Keratinocyte (primary cell): ENCODE measurements at regions not wholly inside any gene's neighbourhood (a gene's known extent, or its start where the extent isn't known, plus 50 kb on each side); places are given as distances from the start of the nearest gene placed in this dataset.

ENCODE experiments used
- DNase-seq: peaks from one replicate; pipeline ENCODE4 v3.0.0-alpha.2; 2011; ENCODE audit warnings: low read depth, missing footprints, low spot score
- FAIRE-seq: peaks from 2 replicates; lab custom pipeline; 2011; peaks lifted over from hg19 to GRCh38; lab: Jason Lieb, UNC
- H2AFZ ChIP-seq: 2 replicates; pipeline ENCODE4 v1.6.0; 2012; ENCODE audit warnings: low read length, control low read depth, inconsistent platforms; ENCODE audit not compliant: control insufficient read depth
- H3K27ac ChIP-seq: 2 replicates; pipeline ENCODE4 v1.5.1; 2011; ENCODE audit warnings: low read length; ENCODE audit not compliant: control insufficient read depth, insufficient read depth
- H3K27me3 ChIP-seq: 3 replicates; pipeline ENCODE4 v1.6.0; 2011; ENCODE audit warnings: low read length; ENCODE audit not compliant: control insufficient read depth, insufficient read depth; ENCODE audit errors: extremely low read depth
- H3K36me3 ChIP-seq, 2 experiments: 2 replicates in 1 of 2; 3 replicates in 1 of 2; pipeline ENCODE4 v1.5.1; 2011; ENCODE audit warnings: low read length in 2 of 2, mild to moderate bottlenecking in 1 of 2; ENCODE audit not compliant: control insufficient read depth in 2 of 2, insufficient read depth in 2 of 2; ENCODE audit errors: extremely low read depth in 1 of 2
- H3K4me1 ChIP-seq: 3 replicates; pipeline ENCODE4 v1.5.1; 2011; ENCODE audit warnings: low read length; ENCODE audit not compliant: control insufficient read depth, insufficient read depth; ENCODE audit errors: extremely low read depth
- H3K4me2 ChIP-seq: 3 replicates; pipeline ENCODE4 v1.6.0; 2011; ENCODE audit warnings: low read depth, low read length; ENCODE audit not compliant: control insufficient read depth, insufficient read depth; ENCODE audit errors: extremely low read depth
- H3K4me3 ChIP-seq, 3 experiments: fragments of 200-600 bp in 1 of 3; sonication (generic) in 1 of 3; 2 replicates in 2 of 3; 3 replicates in 1 of 3; pipeline ENCODE4 v1.5.1; 2011 to 2016; ENCODE audit warnings: low read length in 3 of 3, mild to moderate bottlenecking in 3 of 3, control low read depth in 2 of 3, inconsistent platforms in 1 of 3, low read depth in 1 of 3, mixed read lengths in 1 of 3, mixed run types in 1 of 3, moderate library complexity in 1 of 3; ENCODE audit not compliant: control insufficient read depth in 2 of 3, insufficient read depth in 2 of 3; ENCODE audit errors: extremely low read depth in 1 of 3
- H3K79me2 ChIP-seq: 2 replicates; pipeline ENCODE4 v1.6.0; 2012; ENCODE audit warnings: low read length; ENCODE audit not compliant: control insufficient read depth, insufficient read depth
- H3K9ac ChIP-seq: 3 replicates; pipeline ENCODE4 v1.6.0; 2011; ENCODE audit warnings: low read length; ENCODE audit not compliant: control insufficient read depth, insufficient read depth; ENCODE audit errors: extremely low read depth
- H3K9me1 ChIP-seq: 3 replicates; pipeline ENCODE4 v1.6.0; 2011; ENCODE audit warnings: low read length; ENCODE audit not compliant: control insufficient read depth, insufficient read depth; ENCODE audit errors: extremely low read depth
- H3K9me3 ChIP-seq: 2 replicates; pipeline ENCODE4 v1.5.1; 2012; ENCODE audit warnings: low read depth, low read length; ENCODE audit not compliant: control insufficient read depth
- H4K20me1 ChIP-seq: 3 replicates; pipeline ENCODE4 v1.6.0; 2011; ENCODE audit warnings: low read length; ENCODE audit not compliant: control insufficient read depth, insufficient read depth; ENCODE audit errors: extremely low read depth
- EZH2 ChIP-seq: IDR thresholded peaks from one replicate; pipeline ENCODE4 v1.6.1; 2012; ENCODE audit warnings: inconsistent platforms, mild to moderate bottlenecking, low read length, moderate library complexity
- dilution Hi-C: fragments of 300-500 bp; cut with MboI; formaldehyde crosslinking; loops from one replicate; pipeline ENCODE4 v1.7.0; 2020; ENCODE audit warnings: low sequenced_read_pairs; ENCODE audit not compliant: extremely low pct_ligation_motif_present
- small RNA-seq, 3 experiments: library from RNA; depleted of rRNA; stranded (forward); fragments of <200 nt; gene quantifications; one replicate each; pipeline ENCODE3, GENCODE V24; 2012; ENCODE audit warnings: low read depth in 3 of 3, low replicate concordance in 1 of 3; ENCODE audit not compliant: insufficient read length in 3 of 3
- TF ChIP-seq, protein P1 (sequence below), 3 experiments: IDR thresholded peaks in 1 of 3; conservative IDR thresholded peaks in 1 of 3; optimal IDR thresholded peaks in 1 of 3; 2 replicates in 2 of 3; 3 replicates in 1 of 3; pipeline versions ENCODE3 to v1.5.1; 2011; ENCODE audit warnings: low read length in 3 of 3, mild to moderate bottlenecking in 3 of 3, moderate library complexity in 2 of 3, control low read depth in 1 of 3, inconsistent platforms in 1 of 3; ENCODE audit not compliant: insufficient read depth in 2 of 3; ENCODE audit errors: extremely low read depth in 1 of 3

- Histone ChIP-seq H3K9me1 (no peaks in the 10 kb centered on the region), H3K27me3 (no peaks in the 10 kb centered on the region), H4K20me1 (no peaks in the 10 kb centered on the region), H3K4me1 (no peaks in the 10 kb centered on the region), H3K36me3 (no peaks in the 10 kb centered on the region), H2AFZ (no peak overlapping the region), H3K79me2 (no peaks in the 10 kb centered on the region), H3K4me3 (no peak overlapping the region), H3K27ac (no peak overlapping the region), H3K4me2 (no peak overlapping the region), H3K9ac (no peak overlapping the region), H3K9me3 (no peaks in the 10 kb centered on the region)
- TF ChIP-seq, protein P1, sequence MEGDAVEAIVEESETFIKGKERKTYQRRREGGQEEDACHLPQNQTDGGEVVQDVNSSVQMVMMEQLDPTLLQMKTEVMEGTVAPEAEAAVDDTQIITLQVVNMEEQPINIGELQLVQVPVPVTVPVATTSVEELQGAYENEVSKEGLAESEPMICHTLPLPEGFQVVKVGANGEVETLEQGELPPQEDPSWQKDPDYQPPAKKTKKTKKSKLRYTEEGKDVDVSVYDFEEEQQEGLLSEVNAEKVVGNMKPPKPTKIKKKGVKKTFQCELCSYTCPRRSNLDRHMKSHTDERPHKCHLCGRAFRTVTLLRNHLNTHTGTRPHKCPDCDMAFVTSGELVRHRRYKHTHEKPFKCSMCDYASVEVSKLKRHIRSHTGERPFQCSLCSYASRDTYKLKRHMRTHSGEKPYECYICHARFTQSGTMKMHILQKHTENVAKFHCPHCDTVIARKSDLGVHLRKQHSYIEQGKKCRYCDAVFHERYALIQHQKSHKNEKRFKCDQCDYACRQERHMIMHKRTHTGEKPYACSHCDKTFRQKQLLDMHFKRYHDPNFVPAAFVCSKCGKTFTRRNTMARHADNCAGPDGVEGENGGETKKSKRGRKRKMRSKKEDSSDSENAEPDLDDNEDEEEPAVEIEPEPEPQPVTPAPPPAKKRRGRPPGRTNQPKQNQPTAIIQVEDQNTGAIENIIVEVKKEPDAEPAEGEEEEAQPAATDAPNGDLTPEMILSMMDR (optimal IDR thresholded peaks at IDR 0.05 in 1 of 3, IDR thresholded peaks at IDR 0.05 in 1 of 3, conservative IDR thresholded peaks at IDR 0.05 in 1 of 3; ENCODE audit: extremely low read depth in 1 of 3, insufficient read depth in 2 of 3, low read length in 3 of 3): no peak
- no peak for TF ChIP-seq EZH2
- DNase-seq (no peak), FAIRE-seq (no peak)
- dilution Hi-C loops: no loop called here
These were observed 58.2 kb upstream of the DSEL start for GRCh38 chr18:67574749-67575148.

DNA sequence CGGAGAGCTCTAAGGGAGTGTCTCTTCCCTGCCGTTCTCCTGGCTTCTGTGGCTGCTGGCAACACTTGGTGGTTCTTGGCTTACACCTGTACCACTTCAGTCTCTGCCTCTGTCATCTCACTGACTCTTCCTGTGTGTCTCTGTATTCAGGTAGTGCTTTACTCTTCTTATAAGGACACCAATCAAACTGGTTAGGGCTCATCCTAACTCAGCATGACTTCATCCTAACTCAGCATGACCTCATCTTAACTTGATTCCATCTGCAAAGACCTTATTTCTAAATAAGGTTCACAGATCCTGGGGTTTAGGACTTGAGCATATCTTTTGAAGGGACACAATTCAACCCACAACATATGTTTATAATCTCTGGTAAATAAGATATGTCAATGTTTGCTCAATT, 51.6 kb upstream of the DSEL start:
- Histone ChIP-seq H3K27me3 (no peaks in the 10 kb centered on the region), H3K9ac (no peak overlapping the region), H3K4me1 (no peaks in the 10 kb centered on the region), H3K79me2 (no peaks in the 10 kb centered on the region), H3K27ac (no peak overlapping the region), H3K9me1 (no peaks in the 10 kb centered on the region), H2AFZ (no peak overlapping the region), H3K4me3 (no peak overlapping the region), H3K36me3 (no peaks in the 10 kb centered on the region), H3K4me2 (no peak overlapping the region), H4K20me1 (no peaks in the 10 kb centered on the region), H3K9me3 (no peaks in the 10 kb centered on the region)
- DNase-seq (no peak), FAIRE-seq (peak; percentile 36)
- dilution Hi-C loops: no loop called here
- TF ChIP-seq, protein P1 (optimal IDR thresholded peaks at IDR 0.05 in 1 of 3, IDR thresholded peaks at IDR 0.05 in 1 of 3, conservative IDR thresholded peaks at IDR 0.05 in 1 of 3; ENCODE audit: extremely low read depth in 1 of 3, insufficient read depth in 2 of 3, low read length in 3 of 3): no peak
- TF ChIP-seq EZH2: no peak

Small RNA genes in the stretch of these regions (small RNA-seq; reads per million reads assigned to genes)
- 0 reads per million in 3 experiments for gene AC067819.1
